Gastrocnemius medialis (tissue), 4 donors: ENCODE measurements at regions not wholly inside any gene's neighbourhood (a gene's known extent, or its start where the extent isn't known, plus 50 kb on each side); places are given as distances from the start of the nearest gene placed in this dataset.

Experiments
- POLR2A ChIP-seq, 2 donors: fragments of 450-650 bp; IDR thresholded peaks; one replicate each; pipeline ENCODE4 v1.6.1; 2017; ENCODE audit warnings: antibody characterized with exemption in 2 of 2, mild to moderate bottlenecking in 2 of 2, moderate library complexity in 2 of 2
- TF ChIP-seq, protein P1 (sequence below), 5 experiments: fragments of 450-650 bp in 3 of 5; fragments of 200-600 bp in 2 of 5; sonication (generic) in 2 of 5; IDR thresholded peaks in 4 of 5; conservative IDR thresholded peaks in 1 of 5; 1 replicate in 4 of 5; 2 replicates in 1 of 5; pipeline ENCODE4 v1.5.1; 2016 to 2019; ENCODE audit warnings: antibody characterized with exemption in 5 of 5, mild to moderate bottlenecking in 3 of 5, moderate library complexity in 3 of 5

- TF ChIP-seq, protein P1, sequence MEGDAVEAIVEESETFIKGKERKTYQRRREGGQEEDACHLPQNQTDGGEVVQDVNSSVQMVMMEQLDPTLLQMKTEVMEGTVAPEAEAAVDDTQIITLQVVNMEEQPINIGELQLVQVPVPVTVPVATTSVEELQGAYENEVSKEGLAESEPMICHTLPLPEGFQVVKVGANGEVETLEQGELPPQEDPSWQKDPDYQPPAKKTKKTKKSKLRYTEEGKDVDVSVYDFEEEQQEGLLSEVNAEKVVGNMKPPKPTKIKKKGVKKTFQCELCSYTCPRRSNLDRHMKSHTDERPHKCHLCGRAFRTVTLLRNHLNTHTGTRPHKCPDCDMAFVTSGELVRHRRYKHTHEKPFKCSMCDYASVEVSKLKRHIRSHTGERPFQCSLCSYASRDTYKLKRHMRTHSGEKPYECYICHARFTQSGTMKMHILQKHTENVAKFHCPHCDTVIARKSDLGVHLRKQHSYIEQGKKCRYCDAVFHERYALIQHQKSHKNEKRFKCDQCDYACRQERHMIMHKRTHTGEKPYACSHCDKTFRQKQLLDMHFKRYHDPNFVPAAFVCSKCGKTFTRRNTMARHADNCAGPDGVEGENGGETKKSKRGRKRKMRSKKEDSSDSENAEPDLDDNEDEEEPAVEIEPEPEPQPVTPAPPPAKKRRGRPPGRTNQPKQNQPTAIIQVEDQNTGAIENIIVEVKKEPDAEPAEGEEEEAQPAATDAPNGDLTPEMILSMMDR (IDR thresholded peaks at IDR 0.05 in 4 of 5, conservative IDR thresholded peaks at IDR 0.05 in 1 of 5), result no peak
- TF ChIP-seq POLR2A (IDR thresholded peaks at IDR 0.05), result no peak
Measured at GRCh38 chr4:167721617-167722486, 370.5 kb upstream of the ANXA10 start.
